Chondrocyte (in vitro differentiated cells): ENCODE measurements at regions not wholly inside any gene's neighbourhood (a gene's known extent, or its start where the extent isn't known, plus 50 kb on each side); places are given as distances from the start of the nearest gene placed in this dataset.

Source experiments
- DNase-seq: peaks from one replicate; pipeline ENCODE4 v3.0.0; 2021; ENCODE audit warnings: mixed read lengths, low spot score
- H3K27ac Mint-ChIP-seq: one replicate; pipeline ENCODE4 v1.8.0; 2021; ENCODE audit warnings: mild to moderate bottlenecking, moderate library complexity, mixed read lengths; ENCODE audit not compliant: unreplicated experiment
- H3K27me3 Mint-ChIP-seq: 2 replicates; pipeline ENCODE4 v1.8.0; 2021; ENCODE audit warnings: low read depth, mixed read lengths
- H3K36me3 Mint-ChIP-seq: 2 replicates; pipeline ENCODE4 v1.8.0; 2021; ENCODE audit warnings: low read depth, mixed read lengths
- H3K4me1 Mint-ChIP-seq: 2 replicates; pipeline ENCODE4 v1.8.0; 2021; ENCODE audit warnings: low read depth, mild to moderate bottlenecking, mixed read lengths
- H3K4me3 Mint-ChIP-seq: one replicate; pipeline ENCODE4 v1.8.0; 2021; ENCODE audit warnings: mild to moderate bottlenecking, moderate library complexity, mixed read lengths; ENCODE audit not compliant: unreplicated experiment
- H3K9me3 Mint-ChIP-seq: 2 replicates; pipeline ENCODE4 v1.8.0; 2021; ENCODE audit warnings: low read depth, mixed read lengths
- TF ChIP-seq, protein P1 (sequence below): fragments of 200-600 bp; sonication (generic); IDR thresholded peaks from 2 replicates; pipeline ENCODE4 v1.5.0; 2021; ENCODE audit warnings: antibody characterized with exemption, mild to moderate bottlenecking, moderate library complexity

GRCh38 chr7:118327174-118327573 is 102.7 kb downstream of the ANKRD7 start:
- H3K36me3 Mint-ChIP-seq: no peaks in the 10 kb centered on the region
- peaks cover 8% of the 10 kb centered on the region for H3K27me3 Mint-ChIP-seq
- no peak for DNase-seq
- H3K27ac Mint-ChIP-seq: no peak overlapping the region
- H3K4me3 Mint-ChIP-seq: no peak overlapping the region
- H3K9me3 Mint-ChIP-seq: no peaks in the 10 kb centered on the region
- TF ChIP-seq, protein P1, sequence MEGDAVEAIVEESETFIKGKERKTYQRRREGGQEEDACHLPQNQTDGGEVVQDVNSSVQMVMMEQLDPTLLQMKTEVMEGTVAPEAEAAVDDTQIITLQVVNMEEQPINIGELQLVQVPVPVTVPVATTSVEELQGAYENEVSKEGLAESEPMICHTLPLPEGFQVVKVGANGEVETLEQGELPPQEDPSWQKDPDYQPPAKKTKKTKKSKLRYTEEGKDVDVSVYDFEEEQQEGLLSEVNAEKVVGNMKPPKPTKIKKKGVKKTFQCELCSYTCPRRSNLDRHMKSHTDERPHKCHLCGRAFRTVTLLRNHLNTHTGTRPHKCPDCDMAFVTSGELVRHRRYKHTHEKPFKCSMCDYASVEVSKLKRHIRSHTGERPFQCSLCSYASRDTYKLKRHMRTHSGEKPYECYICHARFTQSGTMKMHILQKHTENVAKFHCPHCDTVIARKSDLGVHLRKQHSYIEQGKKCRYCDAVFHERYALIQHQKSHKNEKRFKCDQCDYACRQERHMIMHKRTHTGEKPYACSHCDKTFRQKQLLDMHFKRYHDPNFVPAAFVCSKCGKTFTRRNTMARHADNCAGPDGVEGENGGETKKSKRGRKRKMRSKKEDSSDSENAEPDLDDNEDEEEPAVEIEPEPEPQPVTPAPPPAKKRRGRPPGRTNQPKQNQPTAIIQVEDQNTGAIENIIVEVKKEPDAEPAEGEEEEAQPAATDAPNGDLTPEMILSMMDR: no peak
- H3K4me1 Mint-ChIP-seq: no peaks in the 10 kb centered on the region

GRCh38 chr7:118328505-118329211 is 104.2 kb downstream of the ANKRD7 start:
- Mint-ChIP-seq H3K27ac (no peak overlapping the region), H3K27me3 (peaks cover 8% of the 10 kb centered on the region), H3K36me3 (no peaks in the 10 kb centered on the region), H3K9me3 (no peaks in the 10 kb centered on the region), H3K4me3 (no peak overlapping the region), H3K4me1 (no peaks in the 10 kb centered on the region)
- no peak for DNase-seq
- TF ChIP-seq, protein P1: no peak

DNA sequence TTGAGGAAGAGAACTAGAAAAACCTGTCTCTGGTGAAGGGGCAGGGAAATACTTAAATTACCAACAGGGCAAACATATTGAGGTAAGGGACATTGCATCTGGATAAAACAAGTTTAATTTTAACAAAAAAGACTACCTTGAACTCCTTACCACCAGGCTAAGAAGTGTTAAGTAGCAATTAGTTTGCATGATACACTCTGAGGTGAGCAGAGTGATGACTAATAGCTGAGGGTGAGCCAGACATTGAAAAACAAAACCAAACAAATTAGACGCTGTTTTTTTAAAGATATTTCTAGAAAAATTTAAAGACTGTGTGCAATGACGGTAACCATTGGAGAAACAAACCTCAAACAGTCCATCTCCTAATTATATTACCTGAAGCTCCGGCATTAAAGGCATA is 105.9 kb downstream of the ANKRD7 start:
- H3K4me3 Mint-ChIP-seq: no peak overlapping the region
- no peaks in the 10 kb centered on the region for H3K9me3 Mint-ChIP-seq
- no peaks in the 10 kb centered on the region for H3K36me3 Mint-ChIP-seq
- no peak overlapping the region for H3K27ac Mint-ChIP-seq
- peaks cover 10% of the 10 kb centered on the region for H3K27me3 Mint-ChIP-seq
- TF ChIP-seq, protein P1: no peak
- no peaks in the 10 kb centered on the region for H3K4me1 Mint-ChIP-seq
- no peak for DNase-seq

DNA sequence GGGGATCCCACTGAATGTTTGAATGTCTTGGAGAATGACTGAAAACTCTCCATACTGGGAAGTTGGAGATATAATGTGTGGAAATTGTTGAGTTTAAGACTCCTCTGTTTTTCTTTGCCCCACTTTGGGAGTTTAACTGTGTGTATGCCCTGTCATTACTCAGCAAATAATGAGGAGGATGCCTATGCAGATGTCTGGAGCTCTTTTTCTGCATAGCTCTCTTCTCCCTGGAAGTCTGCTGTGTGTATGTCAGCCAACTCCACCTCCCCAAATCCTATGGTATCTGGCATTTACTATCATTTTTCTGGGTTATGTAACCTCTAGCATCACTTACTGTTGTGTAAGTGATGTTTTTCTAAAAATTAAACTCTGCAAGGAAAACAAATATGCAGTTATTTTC is 122.2 kb downstream of the ANKRD7 start:
- Mint-ChIP-seq H3K27ac (no peak overlapping the region), H3K4me3 (no peak overlapping the region), H3K4me1 (no peaks in the 10 kb centered on the region), H3K36me3 (no peaks in the 10 kb centered on the region), H3K9me3 (no peaks in the 10 kb centered on the region), H3K27me3 (peaks cover 5% of the 10 kb centered on the region)
- TF ChIP-seq, protein P1: no peak
- no peak for DNase-seq

- H3K4me1 Mint-ChIP-seq: no peaks in the 10 kb centered on the region
- TF ChIP-seq, protein P1: no peak
- H3K27me3 Mint-ChIP-seq: peaks cover 3% of the 10 kb centered on the region
- no peaks in the 10 kb centered on the region for H3K9me3 Mint-ChIP-seq
- no peak overlapping the region for H3K27ac Mint-ChIP-seq
- H3K36me3 Mint-ChIP-seq: no peaks in the 10 kb centered on the region
- no peak for DNase-seq
- no peak overlapping the region for H3K4me3 Mint-ChIP-seq
These were observed 125.1 kb downstream of the ANKRD7 start for GRCh38 chr7:118349604-118350003.
